HAP-1 (cell line): ENCODE measurements at regions not wholly inside any gene's neighbourhood (a gene's known extent, or its start where the extent isn't known, plus 50 kb on each side); places are given as distances from the start of the nearest gene placed in this dataset.
"Not testable (repeated sequence)": the region's sequence is repeated elsewhere in the genome, so short reads cannot be mapped to it uniquely, and the experiment has no call there.

Experiments
- DNase-seq, 2 experiments: peaks; one replicate each; pipeline ENCODE4 v3.0.0-alpha.2; 2016 to 2020; ENCODE audit warnings: low spot score in 2 of 2
- H3K27me3 ChIP-seq: fragments of 250-450 bp; sonication (Bioruptor Pico); 2 replicates; pipeline ENCODE4 v1.5.1; 2020; ENCODE audit warnings: low read depth, mild to moderate bottlenecking, moderate library complexity
- H3K36me3 ChIP-seq: fragments of 250-450 bp; sonication (Bioruptor Pico); replicated peaks from 2 replicates; pipeline ENCODE4 v1.5.1; 2020; ENCODE audit warnings: mild to moderate bottlenecking
- H3K4me1 ChIP-seq: fragments of 250-450 bp; sonication (Bioruptor Pico); 2 replicates; pipeline ENCODE4 v1.5.1; 2020; ENCODE audit warnings: mild to moderate bottlenecking
- H3K4me3 ChIP-seq: fragments of 250-450 bp; sonication (Bioruptor Pico); 2 replicates; pipeline ENCODE4 v1.5.1; 2020; ENCODE audit warnings: mild to moderate bottlenecking, moderate library complexity
- H3K9me3 ChIP-seq: fragments of 250-450 bp; sonication (Bioruptor Pico); 2 replicates; pipeline ENCODE4 v1.5.1; 2020; ENCODE audit warnings: mild to moderate bottlenecking, moderate library complexity
- in situ Hi-C: fragments of 300-500 bp; cut with MboI; formaldehyde crosslinking; loops from 3 replicates; pipeline ENCODE4 v1.14.3; 2020; ENCODE audit warnings: low sequenced_read_pairs, inconsistent platforms, mixed read lengths

- in situ Hi-C loops: no loop called here
- Histone ChIP-seq H3K4me1 (no peaks in the 10 kb centered on the region), H3K27me3 (no peaks in the 10 kb centered on the region), H3K4me3 (no peak overlapping the region), H3K9me3 (no peaks in the 10 kb centered on the region), H3K36me3 (no peaks in the 10 kb centered on the region)
- DNase-seq: no peak
These were observed 607.4 kb downstream of the CCSER2 start for GRCh38 chr10:84935772-84936171.

GRCh38 chr10:84938117-84938905, 609.9 kb downstream of the CCSER2 start:
- in situ Hi-C loops: no loop called here
- no peak for DNase-seq
- no peak overlapping the region for H3K4me3 ChIP-seq

DNA sequence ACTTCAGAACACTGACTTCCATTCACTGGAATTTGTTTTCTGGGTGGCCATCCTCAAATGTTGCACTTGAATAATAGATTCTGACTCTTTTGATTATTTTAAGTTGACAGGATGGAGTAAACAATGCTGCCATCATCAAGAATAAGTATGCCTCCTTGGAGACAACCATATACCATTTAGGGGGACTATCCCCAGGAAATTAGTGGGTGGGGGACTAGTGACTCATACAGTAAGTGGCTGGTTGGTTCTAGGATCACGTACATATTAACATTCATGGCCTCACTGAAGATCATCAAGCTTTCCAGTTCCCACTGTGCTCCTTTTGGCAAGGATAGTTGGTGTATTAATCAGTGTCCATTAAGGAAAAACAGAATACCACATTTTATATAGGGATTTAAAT, 615.2 kb downstream of the CCSER2 start:
- Histone ChIP-seq H3K36me3 (no peaks in the 10 kb centered on the region), H3K9me3 (no peaks in the 10 kb centered on the region), H3K4me3 (no peak overlapping the region), H3K27me3 (no peaks in the 10 kb centered on the region), H3K4me1 (no peaks in the 10 kb centered on the region)
- no peak for DNase-seq
- in situ Hi-C loops: no loop called here

More at GRCh38 chr10:84938117-84938905, 609.9 kb downstream of the CCSER2 start:
- no peaks in the 10 kb centered on the region for H3K36me3 ChIP-seq
- no peaks in the 10 kb centered on the region for H3K27me3 ChIP-seq
- H3K9me3 ChIP-seq: no peaks in the 10 kb centered on the region
- H3K4me1 ChIP-seq: no peaks in the 10 kb centered on the region

DNA sequence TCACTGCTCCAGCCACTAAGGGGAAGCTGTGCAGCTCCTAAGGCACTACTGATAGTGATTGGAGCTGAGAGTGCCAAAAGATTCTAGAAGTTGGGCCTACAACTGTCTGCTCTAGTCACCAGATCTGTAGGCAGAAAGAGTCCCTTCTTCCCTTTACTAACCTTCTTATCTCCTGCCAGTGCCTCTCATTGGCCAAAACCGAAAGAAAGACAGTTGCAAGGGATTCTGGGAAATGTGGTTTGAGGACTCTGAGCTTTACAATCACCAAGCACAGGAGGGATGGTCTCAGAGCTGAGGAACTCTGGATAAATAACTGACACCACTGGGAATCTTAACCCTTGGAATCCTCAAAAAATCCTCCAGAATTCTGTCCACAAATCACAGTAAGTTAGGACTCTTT, 615.8 kb downstream of the CCSER2 start:
- in situ Hi-C loops: no loop called here

GRCh38 chr10:84945791-84946190, 617.4 kb downstream of the CCSER2 start:
- Histone ChIP-seq H3K4me1 (no peaks in the 10 kb centered on the region), H3K27me3 (no peaks in the 10 kb centered on the region), H3K36me3 (no peaks in the 10 kb centered on the region), H3K9me3 (no peaks in the 10 kb centered on the region), H3K4me3 (no peak overlapping the region)
- no peak for DNase-seq
- in situ Hi-C loops: no loop called here

More for the DNA sequence above, 615.8 kb downstream of the CCSER2 start:
- H3K36me3 ChIP-seq: no peaks in the 10 kb centered on the region
- no peaks in the 10 kb centered on the region for H3K9me3 ChIP-seq
- no peak for DNase-seq
- H3K4me1 ChIP-seq: no peaks in the 10 kb centered on the region
- H3K27me3 ChIP-seq: no peaks in the 10 kb centered on the region
- no peak overlapping the region for H3K4me3 ChIP-seq

DNA sequence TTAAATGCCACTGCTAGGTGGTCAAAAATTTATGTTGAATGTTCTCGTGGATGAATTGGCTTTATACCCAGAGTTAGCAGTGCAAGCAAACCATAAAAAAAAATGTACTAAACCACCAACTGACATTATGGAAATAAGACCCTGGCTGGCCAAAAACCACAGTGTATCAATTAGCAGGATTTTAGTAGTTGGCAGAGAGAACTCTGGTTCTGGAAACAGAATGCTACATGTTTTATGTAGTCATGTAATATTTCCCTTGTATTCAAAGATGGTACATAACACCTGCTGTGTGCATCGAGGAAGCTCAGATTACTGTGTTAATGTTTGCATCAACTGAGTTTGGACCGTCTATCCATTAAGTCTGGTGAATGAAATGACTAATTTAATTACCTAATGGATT, 618.5 kb downstream of the CCSER2 start:
- Histone ChIP-seq H3K27me3 (no peaks in the 10 kb centered on the region), H3K36me3 (no peaks in the 10 kb centered on the region), H3K4me3 (no peak overlapping the region), H3K9me3 (no peaks in the 10 kb centered on the region), H3K4me1 (no peaks in the 10 kb centered on the region)
- DNase-seq: no peak
- in situ Hi-C loops: no loop called here

- Histone ChIP-seq H3K4me3 (no peak overlapping the region), H3K4me1 (no peaks in the 10 kb centered on the region), H3K27me3 (no peaks in the 10 kb centered on the region), H3K36me3 (no peaks in the 10 kb centered on the region), H3K9me3 (no peaks in the 10 kb centered on the region)
- DNase-seq: no peak
- in situ Hi-C loops: no loop called here
These were observed 620.3 kb downstream of the CCSER2 start for GRCh38 chr10:84948644-84949043.

DNA sequence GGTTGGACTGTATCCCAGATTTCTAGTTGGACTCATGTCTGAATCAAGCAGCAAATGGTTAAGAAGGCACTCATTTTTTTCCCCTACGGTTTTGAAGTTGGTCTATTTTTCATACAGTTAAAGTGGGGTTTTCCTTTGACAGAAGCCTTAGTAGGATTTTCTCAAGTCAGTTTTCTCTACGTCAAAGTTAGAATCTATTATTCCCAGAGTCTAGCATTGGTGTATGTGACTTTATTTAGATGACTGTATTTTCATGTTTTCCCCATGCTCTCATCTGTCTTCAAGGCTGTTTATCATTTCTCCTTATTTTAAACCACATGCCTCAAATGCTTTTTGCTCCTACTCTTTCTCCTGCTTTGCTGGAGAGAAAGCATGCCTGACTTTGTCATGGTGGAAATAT, 623.2 kb downstream of the CCSER2 start:
- Histone ChIP-seq H3K4me3 (no peak overlapping the region), H3K27me3 (no peaks in the 10 kb centered on the region), H3K4me1 (no peaks in the 10 kb centered on the region), H3K9me3 (no peaks in the 10 kb centered on the region), H3K36me3 (no peaks in the 10 kb centered on the region)
- no peak for DNase-seq
- in situ Hi-C loops: no loop called here

DNA sequence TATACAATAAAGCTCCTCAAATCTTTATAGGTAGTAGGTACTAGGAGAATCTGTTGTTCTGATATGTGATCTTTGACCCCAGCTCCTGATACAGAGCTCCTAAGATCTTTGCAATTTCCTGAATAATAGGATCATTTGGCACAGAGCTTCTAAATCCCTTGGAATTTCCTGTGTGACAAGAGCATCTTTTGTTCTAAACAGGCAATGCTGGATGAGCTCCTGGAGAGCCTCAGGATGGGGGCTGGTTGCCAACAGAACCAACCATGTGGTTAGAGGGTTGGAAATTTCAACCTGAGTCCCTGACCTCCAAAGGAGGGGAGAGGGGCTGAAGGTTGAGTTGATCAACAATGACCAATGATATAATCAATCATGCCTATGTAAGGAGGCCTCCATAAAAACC, 629.0 kb downstream of the CCSER2 start:
- in situ Hi-C loops: no loop called here
- no peak for DNase-seq

GRCh38 chr10:84965468-84965867, 637.1 kb downstream of the CCSER2 start:
- no peaks in the 10 kb centered on the region for H3K27me3 ChIP-seq
- in situ Hi-C loops: no loop called here
- no peaks in the 10 kb centered on the region for H3K4me1 ChIP-seq

More for the DNA sequence above, 629.0 kb downstream of the CCSER2 start:
- Histone ChIP-seq H3K4me1 (no peaks in the 10 kb centered on the region), H3K27me3 (no peaks in the 10 kb centered on the region), H3K36me3 (no peaks in the 10 kb centered on the region), H3K4me3 (no peak overlapping the region), H3K9me3 (no peaks in the 10 kb centered on the region)

DNA sequence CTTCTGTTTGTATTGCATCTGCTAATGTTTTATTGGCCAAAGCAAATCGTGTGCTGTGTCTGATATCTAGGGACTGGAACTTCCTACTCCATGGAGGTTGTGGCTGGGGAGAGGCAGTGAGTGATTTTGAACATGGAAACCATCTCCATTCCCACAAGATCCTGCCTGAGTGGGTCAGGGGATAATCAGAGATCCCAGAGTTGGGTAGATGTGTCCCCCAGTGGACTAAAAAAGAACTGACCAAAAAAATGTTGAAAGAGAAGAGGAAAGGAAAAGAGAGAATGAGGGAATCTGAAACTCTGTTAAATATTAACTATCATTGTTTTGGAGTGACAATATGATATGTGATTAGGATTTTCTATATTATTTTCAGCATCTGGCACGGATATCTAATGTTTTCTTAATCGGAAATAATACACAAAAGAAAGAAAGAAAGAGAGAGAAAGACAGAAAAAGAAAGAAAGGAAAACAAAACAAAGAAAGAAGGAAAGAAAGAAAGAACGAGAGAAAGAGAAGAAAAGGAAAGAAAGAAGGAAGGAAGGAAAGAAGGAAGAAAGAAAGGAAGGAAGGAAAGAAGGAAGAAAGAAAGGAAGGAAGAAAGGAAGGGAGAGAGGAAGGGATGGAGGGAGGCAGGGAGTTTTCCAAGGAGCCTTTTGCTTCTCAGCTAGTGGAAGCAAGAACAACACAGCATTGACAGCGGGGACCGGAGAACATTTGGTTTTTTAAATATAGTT, 638.5 kb downstream of the CCSER2 start:
- no peak overlapping the region for H3K4me3 ChIP-seq
- no peaks in the 10 kb centered on the region for H3K27me3 ChIP-seq
- H3K4me1 ChIP-seq: no peaks in the 10 kb centered on the region
- in situ Hi-C loops: no loop called here
- H3K9me3 ChIP-seq: no peaks in the 10 kb centered on the region
- no peak for DNase-seq
- H3K36me3 ChIP-seq: no peaks in the 10 kb centered on the region

More at GRCh38 chr10:84965468-84965867, 637.1 kb downstream of the CCSER2 start:
- H3K36me3 ChIP-seq: no peaks in the 10 kb centered on the region
- no peak overlapping the region for H3K4me3 ChIP-seq
- DNase-seq: no peak
- H3K9me3 ChIP-seq: no peaks in the 10 kb centered on the region

- in situ Hi-C loops, H3K4me3 ChIP-seq, H3K27me3 ChIP-seq, DNase-seq, H3K4me1 ChIP-seq, H3K9me3 ChIP-seq, H3K36me3 ChIP-seq: not testable (repeated sequence)
These were observed 640.9 kb downstream of the CCSER2 start for GRCh38 chr10:84969297-84969696.

DNA sequence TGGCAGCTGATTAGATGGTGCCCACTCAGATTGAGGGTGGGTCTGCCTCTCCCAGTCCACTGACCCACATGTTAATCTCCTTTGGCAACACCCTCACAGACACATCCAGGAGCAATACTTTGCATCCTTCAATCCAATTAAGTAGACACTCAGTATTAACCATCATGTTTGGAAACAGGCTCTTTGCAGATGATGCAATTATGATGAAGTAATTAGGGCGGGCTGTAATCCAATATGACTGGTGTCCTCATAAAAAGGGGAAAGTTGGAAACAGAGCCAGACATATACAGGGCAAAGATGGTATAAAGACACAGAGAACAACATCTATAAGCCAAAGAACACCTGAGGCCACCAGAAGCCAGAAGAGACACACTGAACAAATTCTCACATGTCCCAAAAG, 658.6 kb downstream of the CCSER2 start:
- DNase-seq: no peak
- no peak overlapping the region for H3K4me3 ChIP-seq
- H3K27me3 ChIP-seq: no peaks in the 10 kb centered on the region
- no peaks in the 10 kb centered on the region for H3K9me3 ChIP-seq
- H3K36me3 ChIP-seq: no peaks in the 10 kb centered on the region
- in situ Hi-C loops: no loop called here
- H3K4me1 ChIP-seq: no peaks in the 10 kb centered on the region

DNA sequence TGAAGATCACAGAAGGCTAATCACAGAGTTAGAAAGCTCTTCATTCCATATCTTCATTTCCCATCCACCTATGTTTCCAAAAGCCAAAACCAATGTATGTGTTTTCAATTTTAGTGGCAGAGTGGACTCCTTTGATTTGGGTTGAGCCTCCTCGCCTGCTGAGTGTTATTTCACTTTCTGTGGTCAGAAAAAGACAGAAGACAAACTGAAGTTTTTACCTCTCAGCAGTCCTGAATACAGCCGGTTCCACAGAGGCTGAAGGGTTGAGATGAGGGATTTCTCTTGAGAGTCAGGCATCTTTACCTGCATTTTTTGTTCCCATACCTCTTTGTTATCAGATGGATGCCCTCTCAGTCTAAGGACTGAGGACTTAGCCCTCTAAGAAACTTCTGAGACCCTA, 659.6 kb downstream of the CCSER2 start:
- DNase-seq: no peak
- no peaks in the 10 kb centered on the region for H3K9me3 ChIP-seq
- in situ Hi-C loops: no loop called here
- no peaks in the 10 kb centered on the region for H3K27me3 ChIP-seq
- no peaks in the 10 kb centered on the region for H3K4me1 ChIP-seq
- no peaks in the 10 kb centered on the region for H3K36me3 ChIP-seq
- H3K4me3 ChIP-seq: no peak overlapping the region
